CD4-positive, alpha-beta T cell treated with Interleukin-6 at 100 ng/mL for 8 hours (primary cell): ENCODE measurements at regions not wholly inside any gene's neighbourhood (a gene's known extent, or its start where the extent isn't known, plus 50 kb on each side); places are given as distances from the start of the nearest gene placed in this dataset.
"Not testable (repeated sequence)": the region's sequence is repeated elsewhere in the genome, so short reads cannot be mapped to it uniquely, and the experiment has no call there.

Experiments
- DNase-seq: peaks from one replicate; pipeline ENCODE4 v3.0.0-alpha.2; 2020; ENCODE audit warnings: mixed read lengths, low spot score

DNA sequence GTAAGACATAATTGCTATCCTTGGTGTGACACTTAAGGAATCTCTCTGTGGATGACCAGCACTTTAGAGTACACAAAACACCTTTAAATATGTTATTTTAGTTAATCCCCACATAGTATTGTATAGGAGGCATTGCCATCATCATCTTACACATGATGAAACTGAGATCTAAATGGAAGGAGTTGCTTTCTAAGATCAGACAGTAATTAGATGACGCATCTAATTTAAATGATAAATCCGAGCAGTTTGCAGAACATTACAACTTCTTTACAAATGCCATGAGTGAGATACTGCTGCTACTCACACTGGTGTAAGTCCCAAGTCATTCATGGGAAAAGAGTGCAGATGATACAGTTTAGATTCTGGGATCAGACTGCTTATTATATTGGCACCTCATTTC, 431.9 kb downstream of the MFSD1 start:
- DNase-seq, result no peak

- no peak for DNase-seq
Observed at GRCh38 chr3:159234306-159234705, 432.5 kb downstream of the MFSD1 start.

GRCh38 chr3:159236321-159236720, 434.5 kb downstream of the MFSD1 start:
- no peak for DNase-seq

DNA sequence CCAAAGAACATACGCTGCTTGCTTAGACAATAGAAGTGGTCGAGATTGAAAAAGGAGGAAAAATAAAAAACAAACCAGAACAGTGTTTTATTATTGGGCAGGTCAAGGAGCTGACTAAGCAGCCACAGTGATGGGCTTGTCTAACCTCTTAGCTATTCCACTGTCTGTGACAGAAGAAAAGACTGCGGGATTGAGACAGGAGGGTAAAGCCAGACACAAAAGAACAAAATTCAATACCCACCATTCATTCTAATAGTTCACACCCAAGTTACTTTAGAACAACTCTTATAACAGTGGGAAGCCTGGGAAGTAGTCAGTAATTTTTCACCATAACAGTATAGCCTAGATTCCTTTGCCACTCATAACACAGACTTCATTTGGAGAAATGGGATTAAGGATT, 435.4 kb downstream of the MFSD1 start:
- no peak for DNase-seq

DNA sequence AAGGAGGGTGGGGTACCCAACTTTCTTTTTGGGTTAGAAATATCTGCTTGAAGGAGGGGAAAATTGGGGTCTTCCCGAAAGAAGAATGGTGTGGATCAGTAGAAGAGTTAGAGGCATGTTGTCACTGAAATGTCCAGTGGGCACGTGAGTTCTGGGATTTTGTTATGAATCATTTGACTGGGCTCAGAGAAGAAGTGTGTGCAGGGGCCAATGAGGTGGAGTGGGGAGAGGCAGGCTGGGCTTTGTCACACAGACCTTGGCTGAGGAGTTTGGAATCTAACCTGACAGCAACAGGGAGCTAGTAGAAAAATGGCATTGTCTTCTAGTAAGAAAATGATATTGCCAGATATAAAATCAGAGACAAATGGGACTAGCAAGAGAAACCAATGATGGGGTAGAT, 436.8 kb downstream of the MFSD1 start:
- DNase-seq, result no peak

DNA sequence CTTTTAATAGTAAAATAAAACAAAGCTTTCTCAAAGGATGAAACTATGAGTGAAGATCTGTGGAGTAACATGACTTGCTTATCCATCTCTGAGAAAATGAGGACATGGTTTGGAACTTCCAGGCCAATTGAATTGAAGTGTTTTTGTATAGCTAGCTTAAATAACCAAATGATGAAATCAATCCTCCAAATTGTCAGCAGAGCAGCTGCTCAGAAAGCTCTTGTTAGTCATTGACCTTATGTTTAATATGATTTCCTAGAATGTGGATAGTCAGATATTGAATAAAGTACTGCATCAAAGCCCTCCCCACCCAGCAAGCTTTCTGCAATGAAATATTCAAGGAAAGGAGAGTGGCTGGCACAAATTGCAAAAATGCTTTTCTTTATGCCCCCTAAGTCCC, 437.2 kb downstream of the MFSD1 start:
- no peak for DNase-seq

- DNase-seq, result no peak
Observed at GRCh38 chr3:159244933-159245332, 443.1 kb downstream of the MFSD1 start.

DNA sequence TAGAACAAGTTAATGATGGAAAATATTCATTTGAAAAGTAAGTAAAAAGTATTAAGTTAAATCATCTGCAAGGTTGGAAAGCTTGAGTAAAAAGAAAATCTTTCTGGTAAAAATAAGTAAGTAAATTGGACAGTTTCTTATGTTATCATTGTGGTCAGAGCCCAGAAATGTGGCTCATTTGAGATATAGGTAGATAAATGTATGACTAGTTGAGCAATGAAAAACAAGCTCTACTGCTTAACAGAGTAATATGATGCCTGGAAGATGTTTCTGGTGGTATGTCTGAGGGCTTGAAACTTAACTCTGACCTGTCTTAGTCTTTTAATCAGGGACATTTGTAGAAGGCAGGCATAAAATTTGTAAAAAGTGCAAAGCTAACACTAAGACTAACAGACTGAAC, 444.0 kb downstream of the MFSD1 start:
- no peak for DNase-seq

- DNase-seq, result no peak
Observed at GRCh38 chr3:159246385-159246784, 444.5 kb downstream of the MFSD1 start.

DNA sequence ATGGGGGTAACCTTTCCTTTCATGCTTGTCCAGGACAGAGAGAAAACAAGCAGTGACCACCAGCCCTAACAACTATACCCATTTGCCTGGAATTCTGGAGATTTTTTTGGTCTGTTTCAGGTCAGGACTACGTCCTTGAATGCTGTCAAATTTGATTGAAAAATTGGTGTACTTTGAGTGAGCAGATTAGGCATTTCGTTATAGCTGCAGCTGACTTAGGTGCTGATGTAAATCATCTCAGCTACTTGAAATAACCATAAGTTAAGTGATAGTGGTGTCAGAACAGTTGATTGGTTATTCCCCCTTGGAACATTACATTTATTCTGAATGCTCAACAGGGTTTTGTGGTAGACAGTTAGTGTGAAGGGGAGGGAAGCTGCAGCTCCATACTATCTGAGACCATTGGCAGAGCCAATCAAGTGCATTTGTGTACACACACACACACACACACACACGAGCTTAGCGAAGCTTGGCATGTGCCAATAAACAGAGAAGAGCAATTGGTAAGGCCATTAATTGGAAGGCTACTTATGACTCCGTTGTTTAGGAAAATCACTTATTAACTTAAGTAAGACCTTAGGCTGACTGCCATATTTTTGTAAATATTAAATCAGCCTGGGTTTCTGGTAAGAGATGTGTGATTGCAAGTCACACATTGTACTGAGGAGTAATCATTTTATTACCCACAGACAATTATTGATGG, 447.8 kb downstream of the MFSD1 start:
- DNase-seq, result no peak

GRCh38 chr3:159250961-159251360, 449.1 kb downstream of the MFSD1 start:
- no peak for DNase-seq

- DNase-seq, result no peak
Observed at GRCh38 chr3:159252274-159252673, 450.4 kb downstream of the MFSD1 start.

DNA sequence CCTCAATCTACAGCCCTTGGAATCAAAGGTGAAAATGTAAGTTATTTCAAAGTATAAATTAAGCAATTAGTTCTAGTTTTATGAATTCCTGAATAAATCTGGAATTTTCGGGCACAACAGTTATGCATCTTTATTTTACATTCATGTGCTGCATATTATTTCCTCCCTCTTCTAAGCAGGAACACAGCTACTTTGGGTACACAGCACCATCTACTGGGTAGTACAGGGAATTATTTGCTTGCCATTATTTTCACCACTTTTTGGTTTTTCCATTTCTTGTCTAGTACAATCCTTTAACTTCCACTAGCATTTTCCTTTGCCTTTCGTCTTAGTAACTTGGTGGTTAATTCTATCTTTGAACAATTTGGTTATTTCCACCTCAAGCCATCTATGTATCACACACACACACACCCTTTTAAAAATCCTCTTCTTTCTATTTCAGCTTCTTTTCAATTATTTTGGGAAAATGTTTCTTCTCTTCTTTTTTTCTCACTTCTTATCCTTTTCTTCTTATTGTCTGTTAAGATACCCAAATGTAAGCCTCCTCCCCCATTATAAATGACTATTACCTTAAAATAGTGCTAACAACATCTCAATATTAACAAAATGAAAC, 451.0 kb downstream of the MFSD1 start:
- no peak for DNase-seq

GRCh38 chr3:159253860-159254259, 452.0 kb downstream of the MFSD1 start:
- no peak for DNase-seq

DNA sequence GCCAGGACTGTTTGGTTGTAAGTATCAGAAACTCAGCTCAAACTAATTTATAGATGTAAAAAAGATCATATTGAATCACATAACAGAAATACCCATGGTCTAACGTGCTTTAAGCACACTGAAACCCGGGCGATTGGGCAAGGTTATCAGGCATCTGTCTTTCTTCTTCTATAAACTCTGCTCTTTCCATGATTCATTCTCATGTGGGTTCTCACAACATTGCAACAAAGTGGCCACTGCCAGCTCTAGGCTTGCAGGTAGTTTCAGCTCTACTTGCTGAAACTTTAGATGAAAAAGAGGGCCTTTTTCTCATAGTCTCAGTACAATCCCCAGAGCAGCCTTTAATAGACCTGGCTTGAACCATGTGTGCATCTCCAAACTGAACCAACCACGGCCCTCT, 456.1 kb downstream of the MFSD1 start:
- DNase-seq, result no peak

DNA sequence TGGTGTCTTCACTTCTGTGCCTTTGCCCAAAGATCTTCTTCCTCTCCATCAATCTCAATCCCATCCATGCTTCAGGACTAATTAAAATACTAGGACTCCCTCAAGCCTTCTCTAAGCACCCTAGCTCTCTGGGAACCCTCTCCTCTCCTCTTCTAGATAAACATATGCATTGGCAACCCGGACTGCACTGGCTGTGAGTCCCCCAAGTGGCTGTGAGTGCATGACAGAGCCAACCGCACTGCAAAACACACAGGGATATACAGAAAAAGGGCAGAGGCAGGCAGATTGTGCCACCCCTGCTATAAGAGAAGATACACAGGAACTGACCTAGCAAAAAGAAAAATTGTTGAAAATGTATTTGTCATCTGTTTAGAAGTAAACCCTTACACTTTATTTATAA, 457.1 kb downstream of the MFSD1 start:
- DNase-seq, result no peak

DNA sequence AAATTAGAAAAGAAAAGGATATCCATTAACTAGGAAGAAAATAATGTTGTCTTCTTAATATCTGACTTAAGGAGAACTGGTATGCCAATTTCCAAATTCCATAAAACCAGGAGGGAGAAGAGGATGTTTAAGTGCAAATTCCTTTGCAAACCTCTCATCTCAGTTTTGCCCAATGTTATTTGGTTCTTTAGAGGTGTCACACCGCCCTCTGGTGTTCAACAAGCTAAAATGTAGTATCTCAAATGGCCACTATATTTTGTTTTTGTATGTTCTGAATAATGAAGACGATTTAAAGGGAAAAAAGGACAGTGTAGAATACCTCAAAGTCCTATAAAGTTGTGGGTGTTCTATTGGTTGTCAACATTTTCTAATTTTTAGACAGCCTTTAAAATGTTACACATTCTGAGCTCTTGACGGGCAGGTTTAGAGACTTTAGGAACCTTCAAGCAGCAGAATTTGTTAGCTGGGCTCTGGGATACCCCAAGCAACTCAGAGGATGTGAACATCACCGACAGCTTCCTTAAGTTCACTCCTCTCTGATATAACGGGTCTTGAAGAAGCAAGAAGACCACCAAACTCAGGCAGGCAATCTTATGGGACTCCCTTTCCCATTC, 458.3 kb downstream of the MFSD1 start:
- DNase-seq, result peak; percentile 17

DNA sequence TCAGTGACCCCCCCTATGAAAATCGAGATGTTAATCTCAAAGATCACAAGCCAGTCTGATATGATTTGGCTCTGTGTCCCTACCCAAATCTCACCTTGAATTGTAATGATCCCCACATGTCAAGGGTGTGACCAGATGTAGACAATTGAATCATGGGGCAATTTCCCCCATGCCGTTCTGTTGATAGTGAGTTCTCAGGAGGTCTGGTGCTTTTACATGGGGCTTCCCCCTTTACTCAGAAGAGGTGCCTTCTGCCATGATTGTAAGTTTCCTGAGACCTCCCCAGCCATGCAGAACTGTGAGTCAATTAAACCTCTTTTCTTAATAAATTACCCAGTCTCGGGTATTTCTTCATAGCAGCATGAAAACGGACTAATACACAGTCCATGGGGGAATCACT, 459.5 kb downstream of the MFSD1 start:
- not testable (repeated sequence) for DNase-seq

GRCh38 chr3:159263750-159264553, 462.1 kb downstream of the MFSD1 start:
- DNase-seq, result no peak

GRCh38 chr3:159265705-159266104, 463.9 kb downstream of the MFSD1 start:
- no peak for DNase-seq

- DNase-seq, result no peak
Observed at GRCh38 chr3:159266779-159267178, 464.9 kb downstream of the MFSD1 start.

GRCh38 chr3:159271799-159272512, 470.1 kb downstream of the MFSD1 start:
- DNase-seq, result no peak
